Vagina (tissue), 2 donors: ENCODE measurements at regions not wholly inside any gene's neighbourhood (a gene's known extent, or its start where the extent isn't known, plus 50 kb on each side); places are given as distances from the start of the nearest gene placed in this dataset.

Experiments used
- CTCF ChIP-seq, 3 experiments: fragments of 450-650 bp in 2 of 3; fragments of 200-600 bp in 1 of 3; sonication (generic) in 1 of 3; IDR thresholded peaks; one replicate each; pipeline ENCODE4 v1.5.1; 2017 to 2019; ENCODE audit warnings: antibody characterized with exemption in 3 of 3, mild to moderate bottlenecking in 2 of 3, moderate library complexity in 2 of 3
- POLR2AphosphoS5 ChIP-seq, 2 donors: sonication (generic); formaldehyde crosslinking; IDR thresholded peaks; one replicate each; pipeline ENCODE4 v1.9.0; 2017; ENCODE audit warnings: antibody characterized with exemption in 2 of 2, mild to moderate bottlenecking in 2 of 2, low read depth in 1 of 2; ENCODE audit not compliant: insufficient read depth in 1 of 2

GRCh38 chr2:145541028-145541427 is 1021.1 kb upstream of the ZEB2 start:
- TF ChIP-seq POLR2AphosphoS5 (IDR thresholded peaks at IDR 0.05; ENCODE audit: insufficient read depth in 1 of 2, low read depth in 1 of 2), result no peak
- no peak for TF ChIP-seq CTCF (IDR thresholded peaks at IDR 0.05)
